BE2C (cell line): ENCODE measurements at regions not wholly inside any gene's neighbourhood (a gene's known extent, or its start where the extent isn't known, plus 50 kb on each side); places are given as distances from the start of the nearest gene placed in this dataset.

ENCODE experiments used
- DNase-seq: peaks from one replicate; pipeline ENCODE4 v3.0.0-alpha.2; 2020
- H3K27me3 ChIP-seq: fragments of 250-450 bp; sonication (Bioruptor Pico); 2 replicates; pipeline ENCODE4 v1.5.1; 2020; ENCODE audit warnings: mild to moderate bottlenecking
- H3K36me3 ChIP-seq: fragments of 250-450 bp; sonication (Bioruptor Pico); 2 replicates; pipeline ENCODE4 v1.5.1; 2020; ENCODE audit warnings: mild to moderate bottlenecking
- H3K4me1 ChIP-seq: fragments of 250-450 bp; sonication (Bioruptor Pico); 2 replicates; pipeline ENCODE4 v1.5.1; 2020
- H3K4me3 ChIP-seq: 2 replicates; pipeline ENCODE4 v1.5.1; 2011; ENCODE audit warnings: low read depth, low read length
- H3K9me3 ChIP-seq: fragments of 250-450 bp; sonication (Bioruptor Pico); 2 replicates; pipeline ENCODE4 v1.5.1; 2020
- TF ChIP-seq, protein P1 (sequence below): IDR thresholded peaks from 2 replicates; pipeline ENCODE4 v1.5.1; 2012; ENCODE audit warnings: mild to moderate bottlenecking, low read depth, low read length

DNA sequence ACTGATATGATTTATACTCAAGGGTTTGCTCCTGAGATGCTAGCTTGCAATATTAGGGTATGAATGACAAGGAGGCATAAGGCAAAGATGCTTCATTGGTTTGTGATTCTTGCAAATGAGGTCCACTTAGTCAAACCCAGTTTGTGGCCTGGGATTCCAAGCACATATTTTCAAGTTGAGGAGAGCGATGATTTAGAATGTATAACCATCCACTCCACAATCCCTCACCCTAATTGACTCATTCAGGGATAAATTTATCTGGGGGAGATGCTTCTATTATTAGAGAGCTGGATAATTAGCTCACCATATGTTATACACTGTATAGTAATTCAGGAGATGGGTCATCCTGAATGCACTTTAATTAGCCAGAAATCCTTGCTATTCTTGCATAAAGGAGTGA, 118.3 kb upstream of the PUDP start:
- no peaks in the 10 kb centered on the region for H3K9me3 ChIP-seq
- DNase-seq, result no peak
- TF ChIP-seq, protein P1, sequence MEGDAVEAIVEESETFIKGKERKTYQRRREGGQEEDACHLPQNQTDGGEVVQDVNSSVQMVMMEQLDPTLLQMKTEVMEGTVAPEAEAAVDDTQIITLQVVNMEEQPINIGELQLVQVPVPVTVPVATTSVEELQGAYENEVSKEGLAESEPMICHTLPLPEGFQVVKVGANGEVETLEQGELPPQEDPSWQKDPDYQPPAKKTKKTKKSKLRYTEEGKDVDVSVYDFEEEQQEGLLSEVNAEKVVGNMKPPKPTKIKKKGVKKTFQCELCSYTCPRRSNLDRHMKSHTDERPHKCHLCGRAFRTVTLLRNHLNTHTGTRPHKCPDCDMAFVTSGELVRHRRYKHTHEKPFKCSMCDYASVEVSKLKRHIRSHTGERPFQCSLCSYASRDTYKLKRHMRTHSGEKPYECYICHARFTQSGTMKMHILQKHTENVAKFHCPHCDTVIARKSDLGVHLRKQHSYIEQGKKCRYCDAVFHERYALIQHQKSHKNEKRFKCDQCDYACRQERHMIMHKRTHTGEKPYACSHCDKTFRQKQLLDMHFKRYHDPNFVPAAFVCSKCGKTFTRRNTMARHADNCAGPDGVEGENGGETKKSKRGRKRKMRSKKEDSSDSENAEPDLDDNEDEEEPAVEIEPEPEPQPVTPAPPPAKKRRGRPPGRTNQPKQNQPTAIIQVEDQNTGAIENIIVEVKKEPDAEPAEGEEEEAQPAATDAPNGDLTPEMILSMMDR, result no peak
- H3K27me3 ChIP-seq, result no peaks in the 10 kb centered on the region
- H3K4me1 ChIP-seq, result no peaks in the 10 kb centered on the region
- no peak overlapping the region for H3K4me3 ChIP-seq
- H3K36me3 ChIP-seq, result no peaks in the 10 kb centered on the region

DNA sequence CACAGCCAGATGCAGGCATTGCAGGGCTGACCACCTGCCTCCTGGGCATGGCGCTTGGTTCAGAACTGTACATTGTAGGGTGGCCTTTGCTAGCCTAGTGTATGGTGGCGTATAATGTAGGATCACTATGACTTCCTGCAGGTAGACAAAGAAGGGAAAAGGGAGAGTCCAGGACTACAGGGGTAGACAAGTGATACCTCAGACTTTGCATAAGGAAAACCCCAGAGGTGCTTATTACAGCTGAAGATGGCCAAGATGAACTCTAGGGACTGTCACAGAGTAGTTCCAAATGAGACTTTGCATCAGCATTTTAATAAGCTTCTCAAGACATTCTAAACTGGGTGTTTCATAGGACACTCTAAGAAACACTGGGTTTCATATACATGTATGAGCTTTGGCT, 116.4 kb upstream of the PUDP start:
- Histone ChIP-seq H3K4me1 (no peaks in the 10 kb centered on the region), H3K27me3 (no peaks in the 10 kb centered on the region), H3K36me3 (no peaks in the 10 kb centered on the region), H3K9me3 (no peaks in the 10 kb centered on the region), H3K4me3 (no peak overlapping the region)
- no peak for DNase-seq
- TF ChIP-seq, protein P1, result no peak

DNA sequence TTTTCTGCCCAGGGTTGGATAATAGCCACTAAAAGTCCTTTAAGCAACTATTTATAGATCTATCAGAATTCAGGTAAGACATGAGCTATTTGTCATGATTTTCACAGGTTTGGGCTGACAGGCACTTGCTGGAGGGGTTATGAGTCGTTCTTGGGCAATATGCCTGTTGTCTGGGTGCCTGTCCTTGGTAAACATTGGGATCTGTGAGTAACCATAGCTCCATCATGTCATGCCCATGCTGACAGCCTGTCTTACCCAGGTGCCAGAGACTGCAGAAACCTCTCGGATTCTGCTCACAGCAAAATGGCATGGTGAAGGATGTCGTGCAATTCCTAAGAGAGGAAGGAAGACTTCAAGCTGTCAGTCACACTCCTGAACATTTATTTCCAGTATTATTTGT, 116.0 kb upstream of the PUDP start:
- TF ChIP-seq, protein P1, result no peak
- no peaks in the 10 kb centered on the region for H3K27me3 ChIP-seq
- H3K4me1 ChIP-seq, result no peaks in the 10 kb centered on the region
- H3K36me3 ChIP-seq, result no peaks in the 10 kb centered on the region
- no peak overlapping the region for H3K4me3 ChIP-seq
- DNase-seq, result no peak
- no peaks in the 10 kb centered on the region for H3K9me3 ChIP-seq

DNA sequence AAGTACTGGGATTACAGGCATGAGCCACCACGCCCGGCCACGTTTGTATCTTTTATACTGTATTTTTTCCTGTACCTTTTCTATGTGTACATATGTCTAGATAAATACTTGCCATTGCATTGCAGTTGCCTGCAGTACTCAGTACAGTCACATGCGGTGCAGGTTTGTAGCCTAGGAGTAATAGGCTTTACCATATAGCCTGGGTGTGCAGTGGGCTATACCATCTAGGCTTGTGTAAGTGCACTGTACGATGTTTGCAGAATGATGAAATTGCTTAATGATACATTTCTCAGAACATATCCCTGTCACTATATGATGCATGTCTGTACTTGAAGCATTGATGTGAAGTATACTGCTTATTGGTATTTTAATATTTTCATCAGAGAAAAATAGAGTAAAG, 115.4 kb upstream of the PUDP start:
- no peaks in the 10 kb centered on the region for H3K27me3 ChIP-seq
- no peak for DNase-seq
- TF ChIP-seq, protein P1, result no peak
- H3K36me3 ChIP-seq, result no peaks in the 10 kb centered on the region
- no peaks in the 10 kb centered on the region for H3K4me1 ChIP-seq
- H3K9me3 ChIP-seq, result no peaks in the 10 kb centered on the region
- no peak overlapping the region for H3K4me3 ChIP-seq

DNA sequence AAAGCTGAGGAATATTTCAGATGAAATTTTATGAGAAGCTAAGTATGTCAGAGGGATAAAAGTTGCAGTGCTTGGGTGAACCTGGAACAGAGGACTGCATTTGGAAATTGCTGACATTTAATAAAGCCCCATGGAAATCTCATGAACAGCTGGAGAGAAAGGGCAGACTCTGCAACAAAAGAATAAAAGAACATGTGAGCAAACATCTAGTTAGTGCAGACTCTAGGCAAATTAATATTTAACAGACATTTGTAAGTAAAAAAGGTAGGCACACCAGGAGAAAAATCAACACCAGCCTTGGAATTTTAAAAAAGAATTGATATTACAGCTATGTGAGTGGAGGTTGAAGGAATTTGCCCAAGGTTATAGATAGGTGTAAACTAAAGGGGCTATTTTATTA, 114.6 kb upstream of the PUDP start:
- Histone ChIP-seq H3K27me3 (no peaks in the 10 kb centered on the region), H3K4me1 (no peaks in the 10 kb centered on the region), H3K4me3 (no peak overlapping the region), H3K36me3 (no peaks in the 10 kb centered on the region), H3K9me3 (no peaks in the 10 kb centered on the region)
- TF ChIP-seq, protein P1, result no peak
- DNase-seq, result no peak

DNA sequence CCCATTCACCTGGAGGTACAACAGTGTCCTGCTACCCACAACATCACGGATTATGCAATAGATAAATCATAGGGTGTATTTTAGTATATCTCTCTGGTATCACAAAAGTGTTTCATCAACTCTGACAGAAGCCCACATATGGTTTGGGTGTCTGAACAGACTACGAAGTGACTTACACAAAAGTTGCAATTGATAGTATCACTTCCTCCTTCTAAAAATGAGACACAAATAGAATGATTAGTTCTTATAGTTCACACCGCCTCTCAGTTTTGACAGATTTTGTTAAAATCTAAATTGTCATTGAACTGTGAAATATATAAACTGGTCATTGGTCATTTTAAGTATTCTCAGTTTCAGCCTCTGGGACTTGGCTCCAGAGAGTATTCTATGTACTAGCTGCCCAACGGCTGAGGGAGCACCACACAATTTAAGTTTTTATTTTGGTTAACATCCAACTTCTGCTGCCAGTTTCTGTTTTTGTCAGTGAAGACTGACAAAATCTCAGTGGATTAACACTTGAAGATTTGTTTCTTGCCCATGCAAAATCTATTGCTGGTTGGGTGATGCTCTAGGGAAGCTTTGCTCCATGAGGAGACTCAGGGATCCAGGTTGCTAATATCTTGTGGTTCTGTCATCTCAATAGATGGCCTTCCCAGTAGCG, 113.8 kb upstream of the PUDP start:
- H3K36me3 ChIP-seq, result no peaks in the 10 kb centered on the region

More for the DNA sequence above, 113.8 kb upstream of the PUDP start:
- DNase-seq, result no peak
- TF ChIP-seq, protein P1, result no peak
- Histone ChIP-seq H3K4me1 (no peaks in the 10 kb centered on the region), H3K27me3 (no peaks in the 10 kb centered on the region), H3K9me3 (no peaks in the 10 kb centered on the region), H3K4me3 (no peak overlapping the region)
